MG63 (cell line): ENCODE measurements at regions not wholly inside any gene's neighbourhood (a gene's known extent, or its start where the extent isn't known, plus 50 kb on each side); places are given as distances from the start of the nearest gene placed in this dataset.
"Not testable (repeated sequence)": the region's sequence is repeated elsewhere in the genome, so short reads cannot be mapped to it uniquely, and the experiment has no call there.

Experiments
- DNase-seq: peaks from one replicate; pipeline ENCODE4 v3.0.0-alpha.2; 2020
- H3K27me3 ChIP-seq: fragments of 250-450 bp; sonication (Bioruptor Pico); 2 replicates; pipeline ENCODE4 v1.5.1; 2020; ENCODE audit warnings: mild to moderate bottlenecking, moderate library complexity
- H3K36me3 ChIP-seq: fragments of 250-450 bp; sonication (Bioruptor Pico); 2 replicates; pipeline ENCODE4 v1.5.1; 2020; ENCODE audit warnings: mild to moderate bottlenecking, moderate library complexity
- H3K4me3 ChIP-seq: fragments of 250-450 bp; sonication (Bioruptor Pico); 2 replicates; pipeline ENCODE4 v1.5.1; 2020; ENCODE audit warnings: mild to moderate bottlenecking, moderate library complexity
- H3K9me3 ChIP-seq: fragments of 250-450 bp; sonication (Bioruptor Pico); 2 replicates; pipeline ENCODE4 v1.5.1; 2020; ENCODE audit warnings: mild to moderate bottlenecking, moderate library complexity

DNA sequence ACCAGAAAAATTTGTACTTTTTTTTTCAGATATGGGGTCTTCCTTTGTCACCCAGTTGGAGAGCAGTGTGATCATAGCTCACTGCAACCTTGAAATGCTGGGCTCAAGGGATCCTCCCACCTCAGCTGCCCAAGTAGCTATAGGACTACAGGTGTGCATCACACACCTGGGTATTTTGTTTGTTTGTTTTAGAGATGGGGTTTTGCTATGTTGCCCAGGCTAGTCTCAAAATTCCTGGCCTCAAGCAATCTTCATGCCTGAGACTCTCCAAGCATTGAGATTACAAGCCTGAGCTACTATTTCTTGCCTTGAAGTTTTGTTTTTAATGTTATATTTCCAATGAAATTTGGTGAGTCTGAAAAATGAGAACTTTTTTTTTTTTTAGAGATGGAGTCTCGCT is 847.8 kb downstream of the TRIML1 start:
- no peak overlapping the region for H3K4me3 ChIP-seq
- H3K36me3 ChIP-seq, result no peaks in the 10 kb centered on the region
- H3K27me3 ChIP-seq, result no peaks in the 10 kb centered on the region
- no peak for DNase-seq
- H3K9me3 ChIP-seq, result peaks cover 14% of the 10 kb centered on the region

DNA sequence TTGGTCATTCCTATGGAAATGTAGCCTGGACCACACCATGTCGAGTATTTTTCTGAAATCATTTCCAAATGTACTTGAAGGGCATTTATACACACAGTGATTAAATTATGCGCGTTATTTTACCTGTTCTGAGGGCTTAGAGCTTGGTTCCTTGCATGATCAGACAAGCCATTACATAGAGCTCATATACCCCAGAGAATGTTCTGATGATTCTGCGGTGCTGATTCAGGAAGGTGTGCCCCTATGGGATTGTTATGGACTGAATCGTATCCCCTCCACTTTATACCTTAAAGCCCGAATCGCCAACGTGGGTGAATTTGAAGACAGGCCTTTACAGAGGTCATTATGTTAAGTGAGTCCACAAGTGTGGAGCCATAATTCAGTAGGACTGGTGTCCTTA is 848.9 kb downstream of the TRIML1 start:
- Histone ChIP-seq H3K4me3 (no peak overlapping the region), H3K27me3 (no peaks in the 10 kb centered on the region), H3K36me3 (no peaks in the 10 kb centered on the region), H3K9me3 (peaks cover 14% of the 10 kb centered on the region)
- no peak for DNase-seq

DNA sequence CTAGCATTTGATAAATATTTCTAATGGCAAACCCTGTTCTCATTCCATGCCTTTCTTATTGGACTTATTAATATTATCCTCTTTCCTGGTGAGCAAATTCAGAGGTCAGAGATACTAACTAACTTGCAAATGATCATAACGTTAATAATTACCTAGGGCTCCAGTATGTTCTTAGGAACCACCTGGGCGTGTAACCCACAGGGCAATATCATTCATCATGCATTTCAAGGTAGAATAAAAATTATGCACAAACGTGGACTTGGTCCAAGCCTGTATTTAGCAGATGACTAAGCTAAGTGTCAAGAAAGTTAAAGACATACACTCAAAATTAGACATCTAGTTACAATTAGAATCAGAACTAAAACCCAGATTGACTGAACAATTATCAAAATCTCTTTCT is 850.1 kb downstream of the TRIML1 start:
- Histone ChIP-seq H3K36me3 (no peaks in the 10 kb centered on the region), H3K9me3 (peaks cover 6% of the 10 kb centered on the region), H3K4me3 (no peak overlapping the region), H3K27me3 (no peaks in the 10 kb centered on the region)
- no peak for DNase-seq

DNA sequence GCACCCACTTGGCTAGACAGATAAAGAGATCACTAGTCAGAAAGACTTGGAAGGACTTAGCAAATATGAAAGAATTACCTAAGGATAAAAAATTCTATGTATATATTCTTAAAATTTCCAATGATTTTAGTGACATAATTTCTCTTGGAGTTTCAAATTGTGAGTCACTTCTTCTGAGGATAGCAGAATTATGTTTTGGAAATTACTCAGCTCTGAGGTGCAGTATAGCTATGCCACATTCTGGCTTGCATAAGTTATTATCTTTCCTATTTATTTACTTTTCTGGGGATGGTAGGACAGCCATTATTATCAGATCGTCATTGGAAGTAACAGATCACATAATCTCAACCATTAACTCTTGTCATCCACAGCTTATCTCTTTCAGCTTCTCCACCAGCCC is 853.5 kb downstream of the TRIML1 start:
- Histone ChIP-seq H3K9me3 (no peaks in the 10 kb centered on the region), H3K36me3 (no peaks in the 10 kb centered on the region), H3K27me3 (no peaks in the 10 kb centered on the region), H3K4me3 (no peak overlapping the region)
- DNase-seq, result no peak

DNA sequence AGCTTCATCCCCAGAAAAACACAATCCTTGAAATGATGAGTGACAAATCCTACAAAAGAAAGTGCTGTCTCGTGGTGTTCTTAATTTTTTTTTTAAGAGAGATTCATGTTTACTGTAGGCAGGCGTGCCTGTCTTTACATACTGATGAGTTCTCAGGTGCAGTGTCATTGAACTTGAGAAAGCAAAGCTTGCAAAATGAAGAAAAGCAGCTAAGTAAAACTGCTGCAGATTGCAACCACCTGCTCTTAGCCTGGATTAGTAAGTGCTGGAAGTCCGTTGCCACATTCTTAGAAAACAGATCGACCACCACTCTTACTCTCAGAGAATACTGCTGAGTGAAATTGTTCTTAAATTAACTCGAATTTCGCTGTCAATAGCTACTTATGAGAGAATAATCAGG is 854.6 kb downstream of the TRIML1 start:
- H3K4me3 ChIP-seq, result no peak overlapping the region
- H3K36me3 ChIP-seq, result no peaks in the 10 kb centered on the region
- DNase-seq, result no peak
- no peaks in the 10 kb centered on the region for H3K27me3 ChIP-seq
- H3K9me3 ChIP-seq, result no peaks in the 10 kb centered on the region

DNA sequence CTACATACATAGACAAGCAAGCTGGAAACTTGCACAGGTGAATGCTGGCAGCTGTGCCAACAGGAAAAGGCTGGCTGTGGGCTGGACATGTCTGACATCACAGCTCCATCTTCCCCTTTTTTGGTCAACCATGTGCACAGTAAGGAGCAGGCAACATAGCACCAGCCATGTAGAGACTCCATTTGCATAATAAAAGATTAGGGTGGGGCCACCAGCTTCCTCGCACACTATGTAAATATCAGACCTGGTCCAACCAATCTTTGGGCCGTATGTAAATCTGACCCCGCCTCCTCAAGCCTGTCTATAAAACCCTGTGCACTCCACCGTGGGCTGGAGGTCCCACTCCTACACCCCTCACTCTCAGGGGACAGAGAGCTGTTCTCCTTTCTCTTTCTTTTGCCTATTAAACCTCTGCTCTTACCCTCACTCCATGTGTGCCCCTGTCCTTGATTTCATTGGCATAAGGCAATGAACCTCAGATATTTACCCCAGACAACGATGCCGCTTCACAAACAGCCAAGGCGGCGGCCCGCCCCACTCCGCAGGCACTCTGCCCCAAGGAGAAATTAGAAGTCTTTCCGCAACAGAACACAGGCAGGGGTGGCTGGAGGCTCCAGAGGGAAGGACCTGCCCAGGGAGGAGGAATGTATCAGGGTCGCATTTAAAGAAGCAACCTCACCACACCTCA is 862.2 kb downstream of the TRIML1 start:
- H3K9me3 ChIP-seq, result no peaks in the 10 kb centered on the region

DNA sequence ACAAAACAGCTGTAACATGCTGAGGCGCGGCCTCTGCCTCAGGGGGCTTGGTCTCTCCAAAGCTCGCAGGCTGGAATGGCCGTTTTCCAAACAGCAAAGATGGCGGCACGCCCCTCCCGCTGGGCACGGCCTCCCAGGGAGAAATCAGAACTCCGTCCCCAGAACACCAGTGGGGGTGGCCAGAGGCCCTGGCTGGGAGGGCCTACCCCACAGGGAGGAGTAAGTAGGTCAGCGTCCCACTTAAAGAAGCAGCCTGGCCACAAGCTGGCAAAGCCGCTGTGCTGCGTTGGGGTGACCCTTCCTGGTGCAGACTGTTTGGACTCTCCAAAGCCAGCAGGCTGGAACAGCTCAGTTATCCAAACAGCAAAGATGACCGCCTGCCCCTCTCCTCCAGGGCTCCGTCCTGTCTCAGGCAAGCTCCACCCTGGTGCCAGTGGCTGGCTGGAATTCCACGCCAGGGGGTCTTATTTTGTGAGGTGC is 862.8 kb downstream of the TRIML1 start:
- no peak for DNase-seq
- Histone ChIP-seq H3K9me3 (no peaks in the 10 kb centered on the region), H3K36me3 (no peaks in the 10 kb centered on the region), H3K4me3 (no peak overlapping the region), H3K27me3 (no peaks in the 10 kb centered on the region)

More for the DNA sequence above, 862.2 kb downstream of the TRIML1 start:
- no peak for DNase-seq
- H3K27me3 ChIP-seq, result no peaks in the 10 kb centered on the region
- H3K36me3 ChIP-seq, result no peaks in the 10 kb centered on the region
- no peak overlapping the region for H3K4me3 ChIP-seq

DNA sequence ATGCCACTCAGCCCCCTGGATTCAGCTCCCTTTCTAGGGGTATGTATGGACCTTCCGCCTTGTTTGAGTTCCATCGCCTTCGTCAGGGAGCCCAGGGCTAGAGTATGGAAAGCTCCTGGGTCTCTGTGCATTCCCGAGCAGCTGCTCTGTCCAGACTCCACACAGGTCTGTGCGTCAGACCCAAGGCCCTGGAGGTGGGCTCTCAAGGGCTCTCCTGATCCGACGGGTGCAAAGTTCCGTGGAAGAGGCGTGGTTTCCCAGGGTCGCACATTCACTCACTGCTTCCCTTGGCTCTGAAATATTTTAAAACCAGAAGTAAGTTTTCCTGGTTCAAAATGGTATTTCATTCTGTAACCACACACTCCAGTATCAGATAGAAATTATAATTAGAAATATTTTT is 863.2 kb downstream of the TRIML1 start:
- H3K36me3 ChIP-seq, result no peaks in the 10 kb centered on the region

DNA sequence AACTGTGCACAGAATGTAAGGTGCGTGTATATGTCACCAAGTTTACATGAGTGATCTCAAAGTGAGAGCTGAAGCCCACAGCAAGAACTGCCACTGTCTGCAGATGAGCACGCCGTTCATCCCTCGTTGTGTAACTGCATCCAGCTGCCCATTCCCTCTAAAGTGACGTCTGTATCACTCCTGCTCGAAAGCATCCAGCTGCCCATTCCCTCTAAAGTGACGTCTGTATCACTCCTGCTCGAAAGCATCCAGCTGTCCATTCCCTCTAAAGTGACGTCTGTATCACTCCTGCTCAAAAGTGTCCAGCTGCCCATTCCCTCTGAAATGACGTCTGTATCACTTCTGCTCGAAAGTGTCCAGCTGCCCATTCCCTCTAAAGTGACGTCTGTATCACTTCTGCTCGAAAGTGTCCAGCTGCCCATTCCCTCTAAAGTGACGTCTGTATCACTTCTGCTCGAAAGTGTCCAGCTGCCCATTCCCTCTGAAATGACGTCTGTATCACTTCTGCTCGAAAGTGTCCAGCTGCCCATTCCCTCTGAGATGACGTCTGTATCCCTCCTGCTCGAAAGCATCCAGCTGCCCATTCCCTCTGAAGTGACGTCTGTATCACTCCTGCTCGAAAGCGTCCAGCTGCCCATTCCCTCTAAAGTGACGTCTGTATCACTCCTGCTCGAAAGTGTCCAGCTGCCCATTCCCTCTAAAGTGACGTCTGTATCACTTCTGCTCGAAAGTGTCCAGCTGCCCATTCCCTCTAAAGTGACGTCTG is 871.4 kb downstream of the TRIML1 start:
- DNase-seq, H3K27me3 ChIP-seq, H3K4me3 ChIP-seq, H3K36me3 ChIP-seq, H3K9me3 ChIP-seq: not testable (repeated sequence)

More for the DNA sequence above, 863.2 kb downstream of the TRIML1 start:
- no peaks in the 10 kb centered on the region for H3K9me3 ChIP-seq
- H3K27me3 ChIP-seq, result no peaks in the 10 kb centered on the region
- no peak overlapping the region for H3K4me3 ChIP-seq
- no peak for DNase-seq

DNA sequence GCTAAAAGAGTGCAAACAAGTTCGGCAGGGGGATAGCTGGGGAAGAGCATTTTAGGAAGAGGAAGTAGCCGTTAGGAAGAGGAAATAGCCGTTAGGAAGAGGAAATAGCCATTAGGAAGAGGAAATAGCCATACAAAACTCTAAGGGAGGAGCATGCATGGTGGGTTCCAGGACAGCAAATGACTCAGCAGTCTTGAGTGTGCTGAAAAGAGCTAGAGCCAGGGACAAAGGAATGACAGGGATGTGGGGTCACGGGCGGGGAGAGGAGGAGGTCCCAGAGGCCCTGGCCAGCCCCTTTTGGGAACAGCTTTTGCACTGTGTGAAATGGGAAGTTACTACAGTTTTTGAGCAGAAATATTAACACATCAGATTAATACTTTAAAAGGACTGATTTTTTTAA is 882.6 kb downstream of the TRIML1 start:
- Histone ChIP-seq H3K4me3 (no peak overlapping the region), H3K27me3 (no peaks in the 10 kb centered on the region), H3K9me3 (no peaks in the 10 kb centered on the region), H3K36me3 (no peaks in the 10 kb centered on the region)
- DNase-seq, result no peak

DNA sequence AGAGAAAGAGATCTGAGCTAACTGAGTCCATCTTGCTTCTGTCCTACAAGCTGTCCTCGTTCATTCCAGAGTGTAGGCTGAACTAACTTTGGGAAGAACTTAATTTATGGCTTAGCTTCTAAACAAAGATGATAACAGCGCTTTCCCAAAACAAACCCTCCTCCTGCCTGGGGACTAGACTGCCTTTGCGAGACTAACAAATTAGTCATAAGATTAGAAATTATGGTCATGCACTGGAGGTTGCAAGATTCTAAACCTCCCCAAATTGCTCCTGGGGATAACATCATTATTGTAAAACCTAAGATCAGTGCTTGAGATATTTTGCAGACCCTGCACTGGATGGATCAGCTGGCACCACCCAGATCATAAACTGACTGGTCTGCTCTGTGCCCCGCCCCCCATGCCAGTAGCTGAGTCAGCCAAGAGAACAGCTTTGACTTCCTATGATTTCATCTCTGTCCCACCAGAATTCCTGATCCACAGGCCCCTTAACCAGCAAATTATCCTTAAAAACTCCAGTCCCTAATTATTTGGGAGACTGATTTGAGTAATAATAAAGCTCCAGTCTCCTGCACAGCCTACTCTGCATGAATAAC is 883.3 kb downstream of the TRIML1 start:
- DNase-seq, result peak; percentile 21
- H3K27me3 ChIP-seq, result no peaks in the 10 kb centered on the region
- H3K9me3 ChIP-seq, result no peaks in the 10 kb centered on the region
- H3K4me3 ChIP-seq, result no peak overlapping the region
- H3K36me3 ChIP-seq, result no peaks in the 10 kb centered on the region

DNA sequence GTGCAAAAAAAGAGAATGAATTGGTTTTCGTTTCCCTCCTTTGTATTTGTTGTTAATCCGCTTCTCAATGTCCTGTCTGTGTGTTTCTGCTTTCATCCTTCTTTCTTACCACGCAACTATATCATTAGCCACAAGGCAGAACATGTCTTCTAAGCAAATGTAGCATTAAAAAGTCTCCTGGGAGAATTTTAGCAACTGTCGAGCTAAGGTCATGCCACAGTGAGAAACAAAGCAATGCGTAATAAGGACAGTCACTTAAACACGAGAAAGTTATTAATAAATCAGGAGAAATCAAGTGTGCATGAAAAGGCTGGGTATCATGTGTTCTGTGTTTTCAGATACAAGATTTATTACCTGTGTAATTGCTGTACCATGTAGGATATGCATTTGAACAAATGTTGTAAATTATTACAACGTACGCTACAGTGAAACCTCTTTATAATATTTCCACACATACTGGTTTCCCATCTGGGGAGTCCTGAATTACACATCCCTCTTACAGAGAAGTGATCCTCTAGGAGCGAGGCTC is 890.8 kb downstream of the TRIML1 start:
- Histone ChIP-seq H3K27me3 (no peaks in the 10 kb centered on the region), H3K9me3 (no peaks in the 10 kb centered on the region), H3K4me3 (no peak overlapping the region), H3K36me3 (no peaks in the 10 kb centered on the region)
- no peak for DNase-seq

DNA sequence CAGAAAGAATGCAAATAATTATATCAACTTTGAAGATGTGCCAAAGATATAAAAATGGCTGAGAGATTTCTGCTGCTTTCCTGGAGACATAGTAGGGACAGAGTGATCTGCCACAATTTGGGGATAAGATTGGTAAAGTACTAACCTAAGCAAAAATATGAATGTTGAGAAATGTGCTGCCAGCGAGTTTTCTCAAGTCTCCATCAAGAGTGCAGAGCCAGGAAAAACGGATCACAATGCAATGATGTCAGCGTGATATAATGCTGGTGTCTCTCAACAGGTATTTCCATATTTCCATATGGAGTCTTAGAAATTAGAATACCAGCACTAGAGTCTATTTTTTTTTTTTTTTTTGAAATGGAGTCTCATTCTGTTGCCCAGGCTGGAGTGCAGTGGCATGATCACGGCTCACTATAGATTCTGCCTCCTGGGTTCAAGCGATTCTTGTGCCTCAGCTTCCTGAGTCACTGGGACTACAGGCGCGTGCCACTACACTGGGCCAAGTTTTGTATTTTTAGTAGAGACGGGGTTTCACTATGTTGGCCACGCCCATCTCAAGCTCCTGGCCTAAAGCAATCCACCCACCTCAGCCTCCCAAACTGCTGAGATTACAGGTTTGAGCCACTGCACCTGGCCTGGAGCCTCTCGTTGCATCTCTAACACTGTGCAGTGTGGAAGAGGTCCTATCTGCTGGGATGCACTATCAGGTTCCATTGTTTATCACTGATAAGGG is 893.5 kb downstream of the TRIML1 start:
- Histone ChIP-seq H3K9me3 (no peaks in the 10 kb centered on the region), H3K36me3 (no peaks in the 10 kb centered on the region), H3K27me3 (no peaks in the 10 kb centered on the region), H3K4me3 (no peak overlapping the region)
- DNase-seq, result no peak

DNA sequence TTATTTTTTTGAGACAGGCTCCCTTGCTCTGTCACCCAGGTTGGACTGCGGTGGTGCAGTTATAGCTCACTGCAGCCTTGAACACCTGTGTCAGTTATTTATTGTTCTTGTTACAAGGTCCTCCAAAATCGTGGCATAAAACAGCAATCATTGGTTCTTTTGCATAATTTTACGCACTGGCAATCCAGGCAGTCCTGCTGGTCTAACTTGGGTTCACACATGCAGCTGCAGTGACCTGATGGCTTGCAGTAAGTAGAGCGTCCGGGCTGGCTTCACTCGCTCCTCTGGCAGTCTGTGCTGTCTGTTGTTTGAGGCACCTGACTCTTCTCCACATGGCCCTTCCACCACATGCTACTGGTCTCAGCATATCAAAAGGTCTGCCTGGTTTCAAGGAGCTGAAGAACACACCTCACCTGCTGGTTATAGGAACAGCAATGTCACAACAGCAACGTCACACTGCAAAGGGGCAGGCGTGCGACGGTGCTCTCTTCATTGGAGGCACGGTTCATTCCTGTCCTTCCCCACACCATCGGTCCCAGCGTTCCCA is 894.6 kb downstream of the TRIML1 start:
- no peak for DNase-seq
- H3K9me3 ChIP-seq, result no peaks in the 10 kb centered on the region
- no peak overlapping the region for H3K4me3 ChIP-seq
- no peaks in the 10 kb centered on the region for H3K27me3 ChIP-seq
- H3K36me3 ChIP-seq, result no peaks in the 10 kb centered on the region

DNA sequence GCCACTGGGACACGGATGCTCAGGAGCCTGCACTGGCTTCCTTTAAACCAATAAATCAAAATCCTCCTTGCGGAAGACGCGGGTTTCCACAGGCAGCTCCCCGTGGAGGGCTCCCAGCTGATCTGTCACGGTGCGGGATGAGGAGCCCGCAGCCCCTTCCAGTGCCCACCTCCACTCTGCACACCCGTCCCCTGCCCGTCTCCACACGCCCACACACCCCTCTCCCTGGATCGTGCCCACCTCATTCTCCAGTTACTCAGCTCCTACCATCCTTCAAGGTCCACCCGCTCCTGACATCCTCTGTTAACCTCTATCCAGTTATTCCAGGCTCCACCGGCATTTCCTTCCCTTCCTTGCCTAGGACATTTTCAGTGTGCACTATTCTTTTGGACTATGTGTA is 895.9 kb downstream of the TRIML1 start:
- Histone ChIP-seq H3K36me3 (no peaks in the 10 kb centered on the region), H3K9me3 (no peaks in the 10 kb centered on the region), H3K4me3 (no peak overlapping the region), H3K27me3 (no peaks in the 10 kb centered on the region)
- no peak for DNase-seq

DNA sequence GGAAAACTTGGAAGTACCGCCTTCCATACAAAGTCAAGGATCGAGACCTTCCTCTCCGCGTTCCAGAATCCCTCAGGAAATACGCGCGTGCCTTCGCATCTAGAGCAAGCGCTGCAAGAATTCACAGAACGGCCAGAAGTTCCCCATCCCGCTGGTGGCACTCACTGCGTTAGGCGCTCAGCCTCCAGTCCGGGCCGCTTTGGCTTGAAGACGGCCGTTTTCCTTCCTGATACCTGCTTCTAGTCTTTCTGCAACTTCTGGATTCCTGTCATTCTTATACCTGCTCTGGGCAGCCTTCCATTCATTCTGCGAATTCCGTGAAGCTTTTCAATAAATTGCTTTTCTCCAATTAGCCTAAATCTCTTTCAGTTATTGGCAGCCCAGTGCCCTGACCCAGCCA is 896.4 kb downstream of the TRIML1 start:
- Histone ChIP-seq H3K27me3 (no peaks in the 10 kb centered on the region), H3K9me3 (no peaks in the 10 kb centered on the region), H3K36me3 (no peaks in the 10 kb centered on the region), H3K4me3 (no peak overlapping the region)
- no peak for DNase-seq

DNA sequence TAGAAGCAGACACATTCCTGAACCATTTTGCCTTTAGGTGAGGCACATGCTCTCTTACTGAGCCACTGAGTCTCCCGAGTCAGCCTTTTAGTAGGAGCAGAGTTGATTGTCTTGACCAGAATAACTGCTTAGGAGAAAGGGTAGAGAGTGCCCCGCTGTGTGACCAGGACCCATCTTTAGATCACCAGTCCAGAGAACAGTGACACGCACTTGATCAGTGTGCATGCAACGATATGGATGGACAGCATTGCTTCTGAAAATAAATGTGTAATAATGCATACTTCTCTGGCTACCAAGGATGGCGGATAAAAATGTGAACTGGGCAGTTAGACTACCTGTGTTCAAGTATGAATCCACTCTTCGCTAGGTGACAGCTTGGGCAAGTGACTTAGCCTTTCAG is 897.7 kb downstream of the TRIML1 start:
- no peak for DNase-seq
- H3K27me3 ChIP-seq, result no peaks in the 10 kb centered on the region

More for the DNA sequence above, 897.7 kb downstream of the TRIML1 start:
- Histone ChIP-seq H3K9me3 (no peaks in the 10 kb centered on the region), H3K36me3 (no peaks in the 10 kb centered on the region), H3K4me3 (no peak overlapping the region)
